ENCODE measurements at regions not wholly inside any gene's neighbourhood (a gene's known extent, or its start where the extent isn't known, plus 50 kb on each side); places are given as distances from the start of the nearest gene placed in this dataset.
"Not testable (repeated sequence)": the region's sequence is repeated elsewhere in the genome, so short reads cannot be mapped to it uniquely, and the experiment has no call there.

- H3K4me1 ChIP-seq (ENCODE audit: control insufficient read depth, extremely low read depth, insufficient read depth, low read length); DNase-seq (ENCODE audit: low read depth, low spot score): not testable (repeated sequence)
These were observed 823.4 kb upstream of the GBE1 start for GRCh38 chr3:82584861-82585260.

GRCh38 chr3:82584415-82584814 is 823.0 kb upstream of the GBE1 start:
- H2AFZ ChIP-seq (ENCODE audit: control insufficient read depth, low read length); H3K4me3 ChIP-seq (ENCODE audit: control insufficient read depth in 2 of 3, extremely low read depth in 1 of 3, insufficient read depth in 2 of 3, low read depth in 1 of 3, low read length in 3 of 3); H3K4me2 ChIP-seq (ENCODE audit: control insufficient read depth, extremely low read depth, insufficient read depth, low read depth, low read length); FAIRE-seq; H3K4me1 ChIP-seq (ENCODE audit: control insufficient read depth, extremely low read depth, insufficient read depth, low read length); H3K9me1 ChIP-seq (ENCODE audit: control insufficient read depth, extremely low read depth, insufficient read depth, low read length); H3K27ac ChIP-seq (ENCODE audit: control insufficient read depth, insufficient read depth, low read length); DNase-seq (ENCODE audit: low read depth, low spot score); H3K36me3 ChIP-seq (ENCODE audit: control insufficient read depth in 2 of 2, extremely low read depth in 1 of 2, insufficient read depth in 2 of 2, low read length in 2 of 2); H3K9me3 ChIP-seq (ENCODE audit: control insufficient read depth, low read depth, low read length); H3K9ac ChIP-seq (ENCODE audit: control insufficient read depth, extremely low read depth, insufficient read depth, low read length); H4K20me1 ChIP-seq (ENCODE audit: control insufficient read depth, extremely low read depth, insufficient read depth, low read length); H3K27me3 ChIP-seq (ENCODE audit: control insufficient read depth, extremely low read depth, insufficient read depth, low read length); H3K79me2 ChIP-seq (ENCODE audit: control insufficient read depth, insufficient read depth, low read length); dilution Hi-C loops (cut with MboI; ENCODE audit: extremely low pct_ligation_motif_present, low sequenced_read_pairs): not testable (repeated sequence)

More at GRCh38 chr3:82584861-82585260, 823.4 kb upstream of the GBE1 start:
- H3K4me2 ChIP-seq (ENCODE audit: control insufficient read depth, extremely low read depth, insufficient read depth, low read depth, low read length); H3K27me3 ChIP-seq (ENCODE audit: control insufficient read depth, extremely low read depth, insufficient read depth, low read length); H3K9me3 ChIP-seq (ENCODE audit: control insufficient read depth, low read depth, low read length); H3K9ac ChIP-seq (ENCODE audit: control insufficient read depth, extremely low read depth, insufficient read depth, low read length); H3K9me1 ChIP-seq (ENCODE audit: control insufficient read depth, extremely low read depth, insufficient read depth, low read length); H2AFZ ChIP-seq (ENCODE audit: control insufficient read depth, low read length); H4K20me1 ChIP-seq (ENCODE audit: control insufficient read depth, extremely low read depth, insufficient read depth, low read length); FAIRE-seq; H3K36me3 ChIP-seq (ENCODE audit: control insufficient read depth in 2 of 2, extremely low read depth in 1 of 2, insufficient read depth in 2 of 2, low read length in 2 of 2); H3K4me3 ChIP-seq (ENCODE audit: control insufficient read depth in 2 of 3, extremely low read depth in 1 of 3, insufficient read depth in 2 of 3, low read depth in 1 of 3, low read length in 3 of 3); dilution Hi-C loops (cut with MboI; ENCODE audit: extremely low pct_ligation_motif_present, low sequenced_read_pairs); H3K79me2 ChIP-seq (ENCODE audit: control insufficient read depth, insufficient read depth, low read length); H3K27ac ChIP-seq (ENCODE audit: control insufficient read depth, insufficient read depth, low read length): not testable (repeated sequence)

DNA sequence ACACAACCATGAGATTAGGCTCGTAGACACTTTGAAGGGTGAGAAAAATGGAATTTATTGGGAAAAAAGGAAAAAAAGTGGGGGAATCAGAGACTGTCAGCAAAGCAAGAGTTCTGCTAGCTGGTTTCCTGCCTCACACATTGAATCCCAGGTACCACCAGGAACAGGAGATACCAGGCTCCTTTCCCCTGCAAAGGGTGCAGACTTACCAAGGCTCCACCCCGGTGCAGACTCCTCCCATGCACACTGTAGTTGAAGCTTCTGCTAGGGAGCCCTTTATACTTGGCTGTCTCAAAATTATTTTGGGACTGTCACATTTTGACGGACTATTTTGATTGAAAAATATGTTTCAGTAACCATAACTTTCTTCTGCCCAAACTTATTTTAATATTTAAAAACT is 819.9 kb upstream of the GBE1 start:
- H3K36me3 ChIP-seq (ENCODE audit: control insufficient read depth in 2 of 2, extremely low read depth in 1 of 2, insufficient read depth in 2 of 2, low read length in 2 of 2), result no peaks in the 10 kb centered on the region
- no peak overlapping the region for H3K4me3 ChIP-seq (ENCODE audit: control insufficient read depth in 2 of 3, extremely low read depth in 1 of 3, insufficient read depth in 2 of 3, low read depth in 1 of 3, low read length in 3 of 3)
- no peaks in the 10 kb centered on the region for H4K20me1 ChIP-seq (ENCODE audit: control insufficient read depth, extremely low read depth, insufficient read depth, low read length)
- no peak overlapping the region for H2AFZ ChIP-seq (ENCODE audit: control insufficient read depth, low read length)
- TF ChIP-seq CTCF (optimal IDR thresholded peaks at IDR 0.05 in 1 of 3, IDR thresholded peaks at IDR 0.05 in 1 of 3, conservative IDR thresholded peaks at IDR 0.05 in 1 of 3; ENCODE audit: extremely low read depth in 1 of 3, insufficient read depth in 2 of 3, low read length in 3 of 3) (no peak), EZH2 (IDR thresholded peaks at IDR 0.05; ENCODE audit: low read length) (no peak)
- FAIRE-seq (no peak), DNase-seq (ENCODE audit: low read depth, low spot score) (no peak)
- no peaks in the 10 kb centered on the region for H3K4me1 ChIP-seq (ENCODE audit: control insufficient read depth, extremely low read depth, insufficient read depth, low read length)
- H3K79me2 ChIP-seq (ENCODE audit: control insufficient read depth, insufficient read depth, low read length), result no peaks in the 10 kb centered on the region
- H3K4me2 ChIP-seq (ENCODE audit: control insufficient read depth, extremely low read depth, insufficient read depth, low read depth, low read length), result no peak overlapping the region
- H3K9me1 ChIP-seq (ENCODE audit: control insufficient read depth, extremely low read depth, insufficient read depth, low read length), result no peaks in the 10 kb centered on the region
- H3K9me3 ChIP-seq (ENCODE audit: control insufficient read depth, low read depth, low read length), result no peaks in the 10 kb centered on the region
- H3K9ac ChIP-seq (ENCODE audit: control insufficient read depth, extremely low read depth, insufficient read depth, low read length), result no peak overlapping the region
- H3K27ac ChIP-seq (ENCODE audit: control insufficient read depth, insufficient read depth, low read length), result no peak overlapping the region
- dilution Hi-C loops (cut with MboI; ENCODE audit: extremely low pct_ligation_motif_present, low sequenced_read_pairs), result no loop called here
- no peaks in the 10 kb centered on the region for H3K27me3 ChIP-seq (ENCODE audit: control insufficient read depth, extremely low read depth, insufficient read depth, low read length)

All from keratinocyte (primary cell).